ENCODE measurements at regions not wholly inside any gene's neighbourhood (a gene's known extent, or its start where the extent isn't known, plus 50 kb on each side); places are given as distances from the start of the nearest gene placed in this dataset.
"Not testable (repeated sequence)": the region's sequence is repeated elsewhere in the genome, so short reads cannot be mapped to it uniquely, and the experiment has no call there.

DNA sequence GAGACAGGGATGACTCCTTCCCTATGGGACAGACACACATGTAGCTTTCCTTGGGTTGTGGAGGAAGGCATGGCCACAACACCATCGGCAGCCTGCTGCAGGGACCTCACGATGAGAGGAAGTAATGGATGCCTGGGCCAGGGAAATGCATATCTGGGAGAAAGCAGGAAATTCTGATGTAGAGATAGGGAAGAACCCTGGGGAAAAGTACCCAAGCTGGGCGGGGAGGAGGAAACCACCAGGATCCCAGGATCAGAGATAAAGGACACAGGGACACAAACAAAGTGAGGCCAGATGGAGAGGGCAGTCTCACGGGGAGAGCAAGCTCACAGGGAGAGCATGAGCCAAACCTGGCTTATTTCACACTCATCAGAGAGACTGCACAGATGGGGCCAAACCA lies 294.7 kb upstream of the TEKT4 start:
- FAIRE-seq: not testable (repeated sequence)

DNA sequence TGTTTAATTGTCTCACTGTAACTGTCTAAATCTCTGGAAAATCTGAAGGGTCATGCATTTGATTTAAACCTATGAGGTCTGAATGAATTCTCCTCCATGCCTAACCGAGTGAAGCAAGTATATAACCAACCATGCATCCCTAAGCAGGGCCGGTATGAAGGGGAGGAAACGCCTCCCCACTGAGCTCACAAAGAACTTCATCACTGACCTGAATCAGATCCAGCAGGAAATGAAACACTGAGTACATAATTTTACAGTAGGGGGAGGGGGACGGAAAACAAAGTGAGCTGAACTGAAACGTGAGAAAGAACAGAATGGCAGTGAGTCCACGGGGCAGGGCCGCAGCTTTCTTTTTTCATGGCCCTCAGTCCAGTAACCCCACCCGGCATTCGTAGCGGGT lies 294.1 kb upstream of the TEKT4 start:
- H2BK20ac ChIP-seq (ENCODE audit: low read length); H4K5ac ChIP-seq (ENCODE audit: insufficient read length, low read depth, low read length); H2AFZ ChIP-seq (ENCODE audit: low read length); H2AK5ac ChIP-seq (ENCODE audit: low read depth, low read length); H3K27ac ChIP-seq (ENCODE audit: low read depth, low read length); H4K91ac ChIP-seq (replicated peaks; ENCODE audit: insufficient read length, low read length); H4K8ac ChIP-seq (ENCODE audit: extremely low read depth, insufficient read depth, low read length); H4K20me1 ChIP-seq (replicated peaks in 1 of 2; ENCODE audit: control insufficient read depth in 1 of 2, insufficient read depth in 2 of 2, low read length in 2 of 2); H2BK5ac ChIP-seq (ENCODE audit: low read depth, low read length); POLR2A ChIA-PET (ENCODE audit: partially characterized antibody); H2BK12ac ChIP-seq (ENCODE audit: low read depth, low read length); H2BK15ac ChIP-seq (ENCODE audit: low read length); H3K23ac ChIP-seq (ENCODE audit: insufficient read length); H3K79me1 ChIP-seq (ENCODE audit: low read depth, low read length); H3K4me1 ChIP-seq (replicated peaks in 1 of 4; ENCODE audit: control insufficient read depth in 3 of 4, insufficient read depth in 4 of 4, low read length in 3 of 4); H3K23me2 ChIP-seq (ENCODE audit: low read depth, low read length); H3K79me2 ChIP-seq (ENCODE audit: control insufficient read depth in 1 of 2, insufficient read depth in 2 of 2, low read length in 2 of 2); H3K27me3 ChIP-seq (replicated peaks in 1 of 4; ENCODE audit: control insufficient read depth in 3 of 4, extremely low read depth in 1 of 4, insufficient read depth in 3 of 4, low read length in 3 of 4); CTCF ChIA-PET (ENCODE audit: partially characterized antibody); H3K4me3 ChIP-seq (ENCODE audit: extremely low read depth in 1 of 4, insufficient read depth in 2 of 4, low read depth in 3 of 4, low read length in 4 of 4); H3K4ac ChIP-seq (replicated peaks; ENCODE audit: insufficient read length, low read depth, low read length); DNase-seq (ENCODE audit: low read depth in 1 of 2, low spot score in 2 of 2); FAIRE-seq; H3K14ac ChIP-seq (ENCODE audit: insufficient read length); H3K9ac ChIP-seq (replicated peaks in 1 of 4; ENCODE audit: extremely low read depth in 1 of 4, low read depth in 3 of 4, low read length in 3 of 4); H3K36me3 ChIP-seq (ENCODE audit: control insufficient read depth in 2 of 4, insufficient read depth in 4 of 4, low read length in 3 of 4); H3K4me2 ChIP-seq (ENCODE audit: insufficient read depth in 1 of 2, low read depth in 2 of 2, low read length in 2 of 2); H3K56ac ChIP-seq (replicated peaks; ENCODE audit: insufficient read length, low read depth, low read length); H3K18ac ChIP-seq (ENCODE audit: extremely low read depth, low read length); H2BK120ac ChIP-seq (replicated peaks; ENCODE audit: low read depth, low read length): not testable (repeated sequence)
- WGBS, 2 experiments (ENCODE audit: extremely low coverage in 1 of 2, insufficient coverage in 1 of 2, insufficient read length in 1 of 2, insufficient replicate concordance in 2 of 2, low coverage in 1 of 2, low lambda C conversion rate in 2 of 2, missing lambda C conversion rate in 1 of 2): 64% methylated on average over 3 of the region's 10 CpGs; no CpG with 5 or more reads in 1 of the 2 experiments
- peaks cover 3 to 34% of the 10 kb centered on the region in 2 experiments; a peak in 3 of 4 replicates for H3K9me3 ChIP-seq (ENCODE audit: insufficient read depth in 2 of 2, low read depth in 1 of 2, low read length in 1 of 2)

More for the DNA sequence above, 294.7 kb upstream of the TEKT4 start:
- H2AFZ ChIP-seq (ENCODE audit: low read length); H3K14ac ChIP-seq (ENCODE audit: insufficient read length); H3K4me2 ChIP-seq (ENCODE audit: insufficient read depth in 1 of 2, low read depth in 2 of 2, low read length in 2 of 2); POLR2A ChIA-PET (ENCODE audit: partially characterized antibody); H3K56ac ChIP-seq (replicated peaks; ENCODE audit: insufficient read length, low read depth, low read length); DNase-seq (ENCODE audit: low read depth in 1 of 2, low spot score in 2 of 2); H4K8ac ChIP-seq (ENCODE audit: extremely low read depth, insufficient read depth, low read length); H4K20me1 ChIP-seq (replicated peaks in 1 of 2; ENCODE audit: control insufficient read depth in 1 of 2, insufficient read depth in 2 of 2, low read length in 2 of 2); H2BK15ac ChIP-seq (ENCODE audit: low read length); H3K79me2 ChIP-seq (ENCODE audit: control insufficient read depth in 1 of 2, insufficient read depth in 2 of 2, low read length in 2 of 2); H3K23me2 ChIP-seq (ENCODE audit: low read depth, low read length); H3K27me3 ChIP-seq (replicated peaks in 1 of 4; ENCODE audit: control insufficient read depth in 3 of 4, extremely low read depth in 1 of 4, insufficient read depth in 3 of 4, low read length in 3 of 4); H2BK5ac ChIP-seq (ENCODE audit: low read depth, low read length); H3K18ac ChIP-seq (ENCODE audit: extremely low read depth, low read length); H4K5ac ChIP-seq (ENCODE audit: insufficient read length, low read depth, low read length); H3K79me1 ChIP-seq (ENCODE audit: low read depth, low read length); CTCF ChIA-PET (ENCODE audit: partially characterized antibody); H3K4ac ChIP-seq (replicated peaks; ENCODE audit: insufficient read length, low read depth, low read length); H3K4me1 ChIP-seq (replicated peaks in 1 of 4; ENCODE audit: control insufficient read depth in 3 of 4, insufficient read depth in 4 of 4, low read length in 3 of 4); H3K23ac ChIP-seq (ENCODE audit: insufficient read length); H2BK120ac ChIP-seq (replicated peaks; ENCODE audit: low read depth, low read length); H2BK20ac ChIP-seq (ENCODE audit: low read length); H3K9ac ChIP-seq (replicated peaks in 1 of 4; ENCODE audit: extremely low read depth in 1 of 4, low read depth in 3 of 4, low read length in 3 of 4); H4K91ac ChIP-seq (replicated peaks; ENCODE audit: insufficient read length, low read length); H3K4me3 ChIP-seq (ENCODE audit: extremely low read depth in 1 of 4, insufficient read depth in 2 of 4, low read depth in 3 of 4, low read length in 4 of 4); H2AK5ac ChIP-seq (ENCODE audit: low read depth, low read length); H3K36me3 ChIP-seq (ENCODE audit: control insufficient read depth in 2 of 4, insufficient read depth in 4 of 4, low read length in 3 of 4); H3K27ac ChIP-seq (ENCODE audit: low read depth, low read length); H2BK12ac ChIP-seq (ENCODE audit: low read depth, low read length): not testable (repeated sequence)
- H3K9me3 ChIP-seq (ENCODE audit: insufficient read depth in 2 of 2, low read depth in 1 of 2, low read length in 1 of 2): peaks cover 3 to 32% of the 10 kb centered on the region in 2 experiments; a peak in 3 of 4 replicates
- 76% methylated on average over 4 of the region's 4 CpGs; no CpG with 5 or more reads in 1 of the 2 experiments for WGBS, 2 experiments (ENCODE audit: extremely low coverage in 1 of 2, insufficient coverage in 1 of 2, insufficient read length in 1 of 2, insufficient replicate concordance in 2 of 2, low coverage in 1 of 2, low lambda C conversion rate in 2 of 2, missing lambda C conversion rate in 1 of 2)
